Activated T-cell treated with anti-CD3 and anti-CD28 coated beads, Interleukin-2, amount 50 U/mL, for 72 hours (primary cell): ENCODE measurements at regions not wholly inside any gene's neighbourhood (a gene's known extent, or its start where the extent isn't known, plus 50 kb on each side); places are given as distances from the start of the nearest gene placed in this dataset.

Experiments used
- ATAC-seq, 2 donors: fragments of 150-1000 bp; cut with Tn5 transposase; replicated peaks in 1 of 2; 2 replicates each; pipeline ENCODE4 v1.10.0; 2021; ENCODE audit warnings: moderate library complexity in 2 of 2, mild to moderate bottlenecking in 1 of 2
- DNase-seq, 2 donors: peaks; one replicate each; pipeline ENCODE4 v3.0.0; 2021 to 2022; ENCODE audit warnings: mixed read lengths in 1 of 2
- H3K27ac Mint-ChIP-seq: one replicate; pipeline ENCODE4 v1.8.0; 2022; ENCODE audit warnings: mild to moderate bottlenecking, moderate library complexity, mixed read lengths
- H3K27me3 Mint-ChIP-seq: one replicate; pipeline ENCODE4 v1.8.0; 2022; ENCODE audit warnings: low read depth, mixed read lengths
- H3K36me3 Mint-ChIP-seq, 2 donors: one replicate each; pipeline ENCODE4 v1.8.0; 2022; ENCODE audit warnings: mixed read lengths in 2 of 2, mild to moderate bottlenecking in 1 of 2; ENCODE audit not compliant: insufficient read depth in 2 of 2
- H3K4me1 Mint-ChIP-seq: one replicate; pipeline ENCODE4 v1.8.0; 2022; ENCODE audit warnings: low read depth, mixed read lengths
- H3K4me3 Mint-ChIP-seq, 2 donors: one replicate each; pipeline ENCODE4 v1.8.0; 2022; ENCODE audit warnings: mild to moderate bottlenecking in 2 of 2, mixed read lengths in 2 of 2, moderate library complexity in 2 of 2
- H3K9me3 Mint-ChIP-seq, 2 donors: one replicate each; pipeline ENCODE4 v1.8.0; 2022; ENCODE audit warnings: mixed read lengths in 2 of 2

- DNase-seq (no peak), ATAC-seq (no peak)
- Mint-ChIP-seq H3K27ac (no peak overlapping the region), H3K9me3 (no peaks in the 10 kb centered on the region), H3K4me1 (peaks cover 6% of the 10 kb centered on the region), H3K4me3 (no peak overlapping the region), H3K27me3 (peaks cover 15% of the 10 kb centered on the region), H3K36me3 (no peaks in the 10 kb centered on the region)
Observed at GRCh38 chr2:39604866-39605265, 60.9 kb upstream of the TMEM178A start.

GRCh38 chr2:39606585-39606984 lies 59.1 kb upstream of the TMEM178A start:
- ATAC-seq, result no peak
- no peaks in the 10 kb centered on the region for H3K9me3 Mint-ChIP-seq
- no peak overlapping the region for H3K27ac Mint-ChIP-seq
- H3K36me3 Mint-ChIP-seq, result no peaks in the 10 kb centered on the region
- peaks cover 15% of the 10 kb centered on the region for H3K27me3 Mint-ChIP-seq
- no peak for DNase-seq
- peaks cover 6% of the 10 kb centered on the region for H3K4me1 Mint-ChIP-seq
- H3K4me3 Mint-ChIP-seq, result no peak overlapping the region

DNA sequence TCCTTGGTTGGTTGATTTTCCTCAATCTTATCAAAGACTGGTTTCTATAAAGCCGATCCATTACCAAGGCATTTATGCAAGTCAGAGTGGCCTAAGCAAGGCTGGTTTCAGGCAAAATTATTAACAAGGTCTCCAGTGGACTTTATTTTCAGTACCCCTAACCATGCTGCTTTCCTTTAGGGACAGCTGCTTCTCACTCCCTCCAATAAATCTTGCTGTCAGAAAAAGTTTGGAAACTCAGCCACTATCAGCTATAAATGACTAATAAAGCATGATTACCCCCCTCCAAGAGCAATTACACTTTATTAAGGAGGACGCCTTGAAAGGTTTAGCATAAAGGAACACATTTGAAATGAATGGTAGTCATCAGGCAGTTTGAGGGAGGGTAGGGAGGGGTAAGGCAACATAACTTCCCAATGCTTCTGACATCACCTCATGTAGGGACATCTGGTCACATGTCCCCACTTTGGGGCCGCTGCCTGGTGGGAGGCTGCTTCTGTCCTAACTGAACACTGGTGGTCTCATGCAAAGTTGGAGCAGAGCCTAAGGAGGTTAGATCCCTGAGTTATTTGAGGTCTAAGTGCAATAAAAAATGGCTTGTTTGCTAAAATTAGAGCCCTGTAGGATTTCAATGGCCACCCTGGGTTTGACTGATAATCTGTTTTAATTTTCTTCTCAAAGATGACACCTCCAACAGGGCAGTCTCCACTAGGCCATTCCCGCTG lies 58.0 kb upstream of the TMEM178A start:
- H3K4me1 Mint-ChIP-seq, result peaks cover 6% of the 10 kb centered on the region
- H3K9me3 Mint-ChIP-seq, result no peaks in the 10 kb centered on the region
- no peaks in the 10 kb centered on the region for H3K36me3 Mint-ChIP-seq
- ATAC-seq (no peak), DNase-seq (no peak)
- H3K4me3 Mint-ChIP-seq, result no peak overlapping the region
- no peak overlapping the region for H3K27ac Mint-ChIP-seq
- peaks cover 15% of the 10 kb centered on the region for H3K27me3 Mint-ChIP-seq

- no peak overlapping the region for H3K4me3 Mint-ChIP-seq
- H3K4me1 Mint-ChIP-seq, result peaks cover 2% of the 10 kb centered on the region
- H3K9me3 Mint-ChIP-seq, result no peaks in the 10 kb centered on the region
- no peak for ATAC-seq
- H3K27ac Mint-ChIP-seq, result no peak overlapping the region
- peaks cover 15% of the 10 kb centered on the region for H3K27me3 Mint-ChIP-seq
- DNase-seq, result no peak
- no peaks in the 10 kb centered on the region for H3K36me3 Mint-ChIP-seq
Observed at GRCh38 chr2:39608263-39608575, 57.5 kb upstream of the TMEM178A start.

- H3K27ac Mint-ChIP-seq, result no peak overlapping the region
- H3K4me3 Mint-ChIP-seq, result no peak overlapping the region
- H3K36me3 Mint-ChIP-seq, result no peaks in the 10 kb centered on the region
- peaks cover 15% of the 10 kb centered on the region for H3K27me3 Mint-ChIP-seq
- H3K4me1 Mint-ChIP-seq, result no peaks in the 10 kb centered on the region
- ATAC-seq (no peak), DNase-seq (no peak)
- no peaks in the 10 kb centered on the region for H3K9me3 Mint-ChIP-seq
Observed at GRCh38 chr2:39608686-39609441, 56.9 kb upstream of the TMEM178A start.

DNA sequence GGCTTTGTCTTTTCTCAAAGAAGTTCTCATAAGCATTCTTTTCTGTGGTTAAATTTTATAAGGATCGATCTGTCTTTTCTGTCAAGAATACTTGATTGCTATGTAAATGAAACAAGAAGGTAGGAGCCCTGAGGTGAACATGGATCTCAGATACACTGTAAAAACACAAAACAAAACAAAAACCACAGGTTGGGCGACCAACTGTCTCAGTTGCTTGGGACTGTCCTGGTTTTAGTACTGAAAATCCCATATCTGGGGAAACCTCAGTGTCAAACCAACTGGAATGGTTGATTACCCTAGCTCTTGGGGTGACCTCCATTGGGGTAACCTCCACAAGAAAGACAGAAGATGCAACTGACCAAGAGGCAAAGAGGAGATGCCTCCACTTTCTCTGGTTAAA lies 55.8 kb upstream of the TMEM178A start:
- no peaks in the 10 kb centered on the region for H3K4me1 Mint-ChIP-seq
- H3K4me3 Mint-ChIP-seq, result no peak overlapping the region
- H3K9me3 Mint-ChIP-seq, result no peaks in the 10 kb centered on the region
- no peak overlapping the region for H3K27ac Mint-ChIP-seq
- DNase-seq, result no peak
- no peak for ATAC-seq
- H3K27me3 Mint-ChIP-seq, result peaks cover 13% of the 10 kb centered on the region
- no peaks in the 10 kb centered on the region for H3K36me3 Mint-ChIP-seq

GRCh38 chr2:39615675-39616074 lies 50.0 kb upstream of the TMEM178A start:
- DNase-seq, result no peak
- H3K27ac Mint-ChIP-seq, result no peak overlapping the region
- no peak for ATAC-seq
- no peaks in the 10 kb centered on the region for H3K36me3 Mint-ChIP-seq
- no peaks in the 10 kb centered on the region for H3K9me3 Mint-ChIP-seq
- H3K27me3 Mint-ChIP-seq, result peaks cover 40% of the 10 kb centered on the region
- no peak overlapping the region for H3K4me3 Mint-ChIP-seq
- H3K4me1 Mint-ChIP-seq, result peaks cover 8% of the 10 kb centered on the region
